ENCODE measurements at regions not wholly inside any gene's neighbourhood (a gene's known extent, or its start where the extent isn't known, plus 50 kb on each side); places are given as distances from the start of the nearest gene placed in this dataset.
A peak's percentile ranks its signal among the peaks of the same experiment; 100 is the strongest.
"Not testable (repeated sequence)": the region's sequence is repeated elsewhere in the genome, so short reads cannot be mapped to it uniquely, and the experiment has no call there.

DNA sequence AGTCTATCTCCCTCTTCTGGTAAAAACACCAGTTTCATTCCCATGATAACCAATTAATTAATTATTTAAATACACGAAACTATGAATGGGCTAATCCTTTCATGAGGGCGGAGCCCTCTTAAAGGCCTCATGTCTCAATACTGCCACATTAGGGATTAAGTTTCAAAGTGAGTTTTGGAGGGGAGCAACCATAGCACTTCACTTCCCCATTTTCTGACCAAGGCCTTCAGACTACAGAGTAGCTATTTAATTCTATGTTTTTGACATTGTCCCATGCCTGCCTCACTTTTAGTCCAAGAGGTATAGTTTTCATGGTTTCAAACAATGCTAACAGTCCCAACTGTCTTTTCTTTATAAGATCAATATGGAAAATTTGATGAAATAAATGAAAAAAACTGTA, 618.6 kb downstream of the ZWINT start:
- Histone ChIP-seq H3K36me3 (ENCODE audit: control insufficient read depth, insufficient read depth, low read length) (no peaks in the 10 kb centered on the region), H3K4me3 (ENCODE audit: low read depth, low read length) (no peak overlapping the region), H3K27me3 (ENCODE audit: control insufficient read depth, insufficient read depth, low read length) (no peaks in the 10 kb centered on the region)
- TF ChIP-seq, protein P1, sequence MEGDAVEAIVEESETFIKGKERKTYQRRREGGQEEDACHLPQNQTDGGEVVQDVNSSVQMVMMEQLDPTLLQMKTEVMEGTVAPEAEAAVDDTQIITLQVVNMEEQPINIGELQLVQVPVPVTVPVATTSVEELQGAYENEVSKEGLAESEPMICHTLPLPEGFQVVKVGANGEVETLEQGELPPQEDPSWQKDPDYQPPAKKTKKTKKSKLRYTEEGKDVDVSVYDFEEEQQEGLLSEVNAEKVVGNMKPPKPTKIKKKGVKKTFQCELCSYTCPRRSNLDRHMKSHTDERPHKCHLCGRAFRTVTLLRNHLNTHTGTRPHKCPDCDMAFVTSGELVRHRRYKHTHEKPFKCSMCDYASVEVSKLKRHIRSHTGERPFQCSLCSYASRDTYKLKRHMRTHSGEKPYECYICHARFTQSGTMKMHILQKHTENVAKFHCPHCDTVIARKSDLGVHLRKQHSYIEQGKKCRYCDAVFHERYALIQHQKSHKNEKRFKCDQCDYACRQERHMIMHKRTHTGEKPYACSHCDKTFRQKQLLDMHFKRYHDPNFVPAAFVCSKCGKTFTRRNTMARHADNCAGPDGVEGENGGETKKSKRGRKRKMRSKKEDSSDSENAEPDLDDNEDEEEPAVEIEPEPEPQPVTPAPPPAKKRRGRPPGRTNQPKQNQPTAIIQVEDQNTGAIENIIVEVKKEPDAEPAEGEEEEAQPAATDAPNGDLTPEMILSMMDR (IDR thresholded peaks at IDR 0.05; ENCODE audit: insufficient read depth, low read length, poor library complexity, severe bottlenecking) = no peak
- no peak for DNase-seq (ENCODE audit: low read depth)

DNA sequence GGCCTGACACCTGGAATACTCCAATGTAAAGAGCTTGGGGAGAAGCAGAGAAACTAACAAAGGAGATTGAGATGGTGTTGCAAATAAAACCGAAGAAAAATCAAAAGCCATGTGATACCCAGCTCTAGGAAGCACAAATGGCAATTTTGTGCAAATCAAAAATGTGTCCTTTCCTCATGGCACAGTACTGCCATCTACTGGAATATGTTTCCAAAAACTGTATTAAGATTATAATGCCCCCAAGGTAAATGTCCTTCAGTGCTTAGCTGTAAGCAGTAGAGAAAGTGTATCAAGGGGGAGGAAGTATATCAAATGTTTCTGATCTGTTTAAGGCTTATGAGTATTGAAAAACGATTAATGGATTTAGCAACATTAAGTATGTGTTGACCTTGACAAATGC, 620.3 kb downstream of the ZWINT start:
- not testable (repeated sequence) for DNase-seq (ENCODE audit: low read depth)

DNA sequence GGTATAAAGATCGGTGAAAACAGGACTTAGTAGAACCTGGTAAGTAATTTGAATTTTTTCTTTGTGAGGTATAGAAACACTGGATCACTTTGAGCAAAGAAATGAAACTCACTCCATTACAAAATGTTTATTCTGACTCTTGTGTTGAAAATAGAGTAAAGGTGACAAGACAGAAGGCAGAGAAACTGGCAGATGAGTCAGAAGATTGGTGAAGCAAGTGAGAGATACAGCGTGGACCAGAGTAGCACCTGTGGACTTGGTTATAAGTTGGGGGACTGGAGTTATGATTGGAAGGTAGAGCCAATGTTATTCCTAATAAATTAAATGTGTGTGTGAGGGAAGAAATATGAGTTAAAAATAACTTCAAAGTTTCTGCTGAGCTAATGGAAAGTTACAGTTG, 620.9 kb downstream of the ZWINT start:
- Histone ChIP-seq H3K27me3 (ENCODE audit: control insufficient read depth, insufficient read depth, low read length) (no peaks in the 10 kb centered on the region), H3K4me3 (ENCODE audit: low read depth, low read length) (no peak overlapping the region), H3K36me3 (ENCODE audit: control insufficient read depth, insufficient read depth, low read length) (no peaks in the 10 kb centered on the region)
- TF ChIP-seq, protein P1 (IDR thresholded peaks at IDR 0.05; ENCODE audit: insufficient read depth, low read length, poor library complexity, severe bottlenecking) = no peak
- DNase-seq (ENCODE audit: low read depth) = no peak

More for the DNA sequence above, 620.3 kb downstream of the ZWINT start:
- TF ChIP-seq, protein P1 (IDR thresholded peaks at IDR 0.05; ENCODE audit: insufficient read depth, low read length, poor library complexity, severe bottlenecking) = peak; percentile 26
- H3K27me3 ChIP-seq (ENCODE audit: control insufficient read depth, insufficient read depth, low read length); H3K36me3 ChIP-seq (ENCODE audit: control insufficient read depth, insufficient read depth, low read length); H3K4me3 ChIP-seq (ENCODE audit: low read depth, low read length): not testable (repeated sequence)

DNA sequence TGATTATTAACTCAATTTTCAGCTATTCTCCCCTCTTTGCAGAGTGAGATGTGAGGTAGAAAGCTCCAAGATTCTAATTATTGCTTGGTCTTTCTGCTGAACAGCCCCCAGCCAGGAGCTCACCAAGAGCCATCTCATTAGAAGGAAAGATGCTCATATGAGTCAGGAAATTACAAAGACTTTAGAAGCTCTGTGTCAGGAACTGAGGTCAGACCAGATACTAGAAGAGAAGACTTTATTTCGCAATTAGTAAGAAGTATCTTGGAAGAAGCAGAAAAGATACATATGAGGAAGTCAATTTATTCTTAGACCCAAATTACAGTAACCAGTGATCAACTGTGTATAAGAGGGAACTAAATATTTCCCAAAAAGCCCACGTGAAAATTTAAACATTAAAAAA, 626.9 kb downstream of the ZWINT start:
- Histone ChIP-seq H3K36me3 (ENCODE audit: control insufficient read depth, insufficient read depth, low read length) (no peaks in the 10 kb centered on the region), H3K27me3 (ENCODE audit: control insufficient read depth, insufficient read depth, low read length) (no peaks in the 10 kb centered on the region), H3K4me3 (ENCODE audit: low read depth, low read length) (no peak overlapping the region)
- no peak for DNase-seq (ENCODE audit: low read depth)
- TF ChIP-seq, protein P1 (IDR thresholded peaks at IDR 0.05; ENCODE audit: insufficient read depth, low read length, poor library complexity, severe bottlenecking) = no peak

DNA sequence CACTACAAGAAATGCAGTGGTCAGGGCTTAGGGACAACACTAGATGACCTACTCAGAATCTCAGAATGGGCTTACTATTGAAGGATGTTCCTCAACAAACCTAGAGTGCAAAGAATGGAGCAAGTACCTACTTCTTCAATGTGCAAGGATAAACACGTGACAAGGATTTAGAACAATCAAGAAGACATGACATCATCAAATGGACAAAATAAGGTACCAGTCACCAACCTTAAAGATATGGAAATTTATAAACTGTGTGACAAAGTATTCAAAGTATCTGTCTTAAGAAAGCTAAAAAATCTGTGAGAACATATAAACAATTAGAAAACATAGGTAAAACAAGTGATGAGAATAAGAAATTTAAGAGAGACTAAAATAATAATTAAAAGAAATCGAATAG, 656.1 kb downstream of the ZWINT start:
- TF ChIP-seq, protein P1 (IDR thresholded peaks at IDR 0.05; ENCODE audit: insufficient read depth, low read length, poor library complexity, severe bottlenecking) = no peak
- Histone ChIP-seq H3K27me3 (ENCODE audit: control insufficient read depth, insufficient read depth, low read length) (no peaks in the 10 kb centered on the region), H3K36me3 (ENCODE audit: control insufficient read depth, insufficient read depth, low read length) (no peaks in the 10 kb centered on the region), H3K4me3 (ENCODE audit: low read depth, low read length) (no peak overlapping the region)
- DNase-seq (ENCODE audit: low read depth) = no peak

DNA sequence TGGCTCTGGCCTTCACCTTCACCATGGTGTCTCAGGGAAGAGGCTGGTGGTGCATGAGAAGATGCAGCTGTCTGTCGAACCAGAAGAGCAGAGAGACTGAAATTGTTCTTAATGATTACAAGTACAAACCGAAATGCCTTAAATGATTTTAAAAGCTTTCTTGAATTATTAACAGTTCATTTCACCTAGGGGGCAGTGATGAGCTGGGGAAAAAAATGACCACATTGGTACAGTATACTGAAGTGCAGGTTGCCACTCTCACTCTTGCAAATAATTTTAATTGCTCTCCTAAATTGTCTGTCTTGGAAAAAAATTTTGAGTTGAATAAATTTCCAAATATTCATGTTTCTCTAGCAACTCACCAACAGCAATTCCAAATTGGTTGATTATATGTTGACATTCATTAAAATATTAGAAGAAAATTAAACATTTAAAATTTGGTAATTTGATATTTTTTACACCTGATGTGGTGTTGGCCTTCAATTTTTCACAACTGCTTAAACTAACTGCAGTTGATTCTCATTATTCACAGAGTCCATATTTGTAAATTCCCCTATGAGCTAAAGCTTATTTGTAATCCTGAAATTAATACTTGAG, 692.6 kb downstream of the ZWINT start:
- no peak overlapping the region for H3K4me3 ChIP-seq (ENCODE audit: low read depth, low read length)
- no peaks in the 10 kb centered on the region for H3K27me3 ChIP-seq (ENCODE audit: control insufficient read depth, insufficient read depth, low read length)
- TF ChIP-seq, protein P1 (IDR thresholded peaks at IDR 0.05; ENCODE audit: insufficient read depth, low read length, poor library complexity, severe bottlenecking) = peak; percentile 53
- H3K36me3 ChIP-seq (ENCODE audit: control insufficient read depth, insufficient read depth, low read length) = no peaks in the 10 kb centered on the region
- no peak for DNase-seq (ENCODE audit: low read depth)

Data from kidney epithelial cell (primary cell).